Coronary artery (tissue), 2 donors: ENCODE measurements at regions not wholly inside any gene's neighbourhood (a gene's known extent, or its start where the extent isn't known, plus 50 kb on each side); places are given as distances from the start of the nearest gene placed in this dataset.

Source experiments
- DNase-seq: peaks from one replicate; pipeline ENCODE4 v3.0.0-alpha.2; 2017; ENCODE audit warnings: low spot score
- H3K27ac ChIP-seq, 2 donors: fragments of 200-600 bp; sonication (generic); one replicate each; pipeline ENCODE4 v1.5.1; 2016 to 2019
- H3K4me3 ChIP-seq: fragments of 200-600 bp; sonication (generic); 2 replicates; pipeline ENCODE4 v1.5.1; 2016; ENCODE audit warnings: mild to moderate bottlenecking, moderate library complexity
- CTCF ChIP-seq: fragments of 200-600 bp; sonication (generic); IDR thresholded peaks from one replicate; pipeline ENCODE4 v1.5.1; 2019; ENCODE audit warnings: antibody characterized with exemption

- DNase-seq, result no peak
- Histone ChIP-seq H3K4me3 (no peak overlapping the region), H3K27ac (no peak overlapping the region)
- no peak for TF ChIP-seq CTCF
Measured at GRCh38 chr11:92915551-92915950, 53.9 kb upstream of the MTNR1B start.

- no peak for TF ChIP-seq CTCF
- no peak overlapping the region for H3K4me3 ChIP-seq
- no peak for DNase-seq
- no peak overlapping the region for H3K27ac ChIP-seq
Measured at GRCh38 chr11:92916299-92916698, 53.2 kb upstream of the MTNR1B start.

GRCh38 chr11:92917927-92918326 is 51.5 kb upstream of the MTNR1B start:
- Histone ChIP-seq H3K27ac (no peak overlapping the region), H3K4me3 (no peak overlapping the region)
- no peak for DNase-seq
- no peak for TF ChIP-seq CTCF

GRCh38 chr11:92919048-92919447 is 50.4 kb upstream of the MTNR1B start:
- no peak for TF ChIP-seq CTCF
- H3K4me3 ChIP-seq, result no peak overlapping the region
- no peak overlapping the region for H3K27ac ChIP-seq
- DNase-seq, result no peak
